Cardiac septum (tissue), 1 donor: ENCODE measurements at regions not wholly inside any gene's neighbourhood (a gene's known extent, or its start where the extent isn't known, plus 50 kb on each side); places are given as distances from the start of the nearest gene placed in this dataset.
"Not testable (repeated sequence)": the region's sequence is repeated elsewhere in the genome, so short reads cannot be mapped to it uniquely, and the experiment has no call there.

Experiments used
- DNase-seq: peaks from one replicate; pipeline ENCODE4 v3.0.0-alpha.2; 2020; ENCODE audit warnings: low spot score
- intact Hi-C: fragments of 100-400 bp; cut with DNase I; formaldehyde crosslinking; loops from one replicate; pipeline ENCODE4 v1.14.0; 2022
- donor health status: DM: no; HTN: no; CAD: no.

DNA sequence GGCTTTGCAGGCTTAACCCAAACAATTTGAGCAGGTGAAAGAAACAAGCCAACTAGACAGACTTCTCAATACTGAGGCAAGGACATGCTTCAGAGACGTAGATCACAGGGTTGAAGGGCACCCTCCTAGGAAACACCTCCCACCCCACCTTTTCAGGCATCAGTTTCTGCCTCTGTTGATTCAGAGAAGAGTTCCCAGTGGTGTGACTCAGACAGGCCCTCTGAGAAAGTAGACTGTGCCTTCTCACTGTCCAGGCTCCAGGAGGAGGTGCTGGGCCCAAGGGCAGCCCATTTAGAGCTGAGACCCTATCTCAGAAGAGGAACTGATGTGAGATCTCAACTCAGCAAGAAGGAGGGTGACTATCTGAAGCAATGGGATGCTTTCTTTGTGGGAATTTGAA is 108.1 kb downstream of the FAM50B start:
- intact Hi-C loops, result no loop called here
- no peak for DNase-seq

DNA sequence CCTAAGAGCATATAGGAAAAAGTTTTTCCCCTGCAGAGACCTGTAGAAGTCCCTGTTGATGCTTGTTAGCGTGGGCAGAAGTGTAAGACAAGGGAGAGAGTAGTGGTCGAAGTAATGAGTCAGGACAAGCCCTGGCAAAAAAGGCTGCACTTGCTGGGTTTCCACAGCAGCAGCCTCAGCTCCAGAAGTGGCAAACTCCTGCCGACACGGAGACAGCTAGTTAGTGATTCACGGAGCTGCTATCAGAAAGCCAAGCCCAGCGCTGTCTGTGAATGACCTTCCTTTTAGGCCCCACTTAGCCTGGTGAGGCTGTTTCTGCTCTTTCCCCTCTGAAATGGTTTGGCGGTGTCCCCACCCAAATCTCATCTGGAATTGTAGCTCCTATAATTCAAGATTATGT is 109.1 kb downstream of the FAM50B start:
- no peak for DNase-seq
- intact Hi-C loops, result no loop called here

DNA sequence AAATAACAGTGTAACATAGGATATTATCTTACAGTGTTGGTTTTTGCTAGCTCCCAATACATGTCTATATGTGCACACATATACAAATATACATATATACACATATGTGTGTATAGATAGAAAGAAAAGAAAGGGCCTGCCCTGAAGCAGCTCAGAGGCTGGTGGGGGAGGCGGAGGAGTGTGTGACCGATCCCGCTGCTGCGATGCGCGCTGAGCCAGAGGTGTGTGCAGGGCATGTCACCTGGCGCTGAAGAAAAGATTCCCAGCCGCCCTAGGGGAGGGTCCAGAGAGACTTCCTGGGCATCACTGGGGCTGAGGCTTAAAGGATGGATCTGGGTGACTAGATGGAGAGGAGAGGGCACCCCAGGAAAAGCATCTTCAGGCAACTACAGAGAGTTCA is 110.2 kb downstream of the FAM50B start:
- intact Hi-C loops, result no loop called here

DNA sequence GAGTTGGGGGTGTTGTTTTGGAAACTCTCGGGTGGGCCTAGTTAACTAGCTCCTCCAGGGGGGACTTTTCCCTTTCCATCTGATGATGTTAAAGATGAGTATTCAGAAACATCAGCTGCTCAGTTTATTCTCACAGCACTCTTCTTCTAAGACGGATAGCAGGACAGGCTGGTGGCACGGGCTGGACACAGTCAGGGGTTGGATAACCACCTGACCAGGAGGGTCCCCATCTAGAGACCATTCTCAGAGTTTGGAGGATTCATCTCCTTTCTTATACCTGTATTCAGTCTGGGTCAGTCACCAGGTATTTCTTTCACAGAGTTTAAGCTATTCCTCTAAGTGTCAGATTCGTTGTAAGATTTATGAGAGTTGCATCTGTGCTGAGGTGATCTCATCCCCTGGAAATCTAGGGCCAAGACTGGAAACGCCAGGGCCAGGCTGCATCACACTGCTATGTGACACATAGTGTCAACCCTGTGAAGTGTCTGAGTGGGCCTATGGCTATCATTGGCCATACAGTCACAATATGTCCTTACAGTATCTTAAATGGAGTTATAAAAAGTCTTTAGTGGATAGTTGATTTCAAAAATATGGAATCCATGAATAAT is 111.7 kb downstream of the FAM50B start:
- intact Hi-C loops, result no loop called here
- no peak for DNase-seq

More for the DNA sequence above, 110.2 kb downstream of the FAM50B start:
- no peak for DNase-seq

DNA sequence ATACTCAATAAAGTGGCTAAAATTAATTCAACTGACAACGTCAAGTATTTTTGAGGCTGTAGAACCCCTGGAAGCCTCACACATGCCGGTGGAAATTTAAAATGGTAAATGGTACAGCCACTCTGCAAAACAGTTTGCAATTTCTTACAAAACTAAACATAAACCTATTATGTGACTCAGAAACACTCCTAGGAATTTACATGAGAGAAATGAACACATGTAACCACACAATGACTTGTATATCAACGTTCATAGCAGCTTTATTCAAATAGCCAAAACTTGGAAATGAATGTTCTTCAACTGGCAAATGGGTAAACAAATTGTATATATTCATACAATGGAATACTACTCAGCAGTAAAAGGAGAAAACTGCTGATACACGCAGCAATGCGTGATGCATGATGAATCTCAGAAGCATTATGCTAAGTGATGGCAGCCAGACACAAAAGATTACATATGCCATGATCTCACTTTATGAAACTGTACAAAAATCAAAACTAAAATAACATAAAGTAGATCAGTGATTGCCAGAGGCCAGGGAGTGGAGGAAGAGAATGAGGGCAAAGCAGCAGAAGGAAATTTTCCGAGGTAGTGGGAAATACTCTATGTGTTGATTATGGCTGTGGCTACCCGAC is 112.5 kb downstream of the FAM50B start:
- DNase-seq, result no peak
- intact Hi-C loops, result no loop called here

DNA sequence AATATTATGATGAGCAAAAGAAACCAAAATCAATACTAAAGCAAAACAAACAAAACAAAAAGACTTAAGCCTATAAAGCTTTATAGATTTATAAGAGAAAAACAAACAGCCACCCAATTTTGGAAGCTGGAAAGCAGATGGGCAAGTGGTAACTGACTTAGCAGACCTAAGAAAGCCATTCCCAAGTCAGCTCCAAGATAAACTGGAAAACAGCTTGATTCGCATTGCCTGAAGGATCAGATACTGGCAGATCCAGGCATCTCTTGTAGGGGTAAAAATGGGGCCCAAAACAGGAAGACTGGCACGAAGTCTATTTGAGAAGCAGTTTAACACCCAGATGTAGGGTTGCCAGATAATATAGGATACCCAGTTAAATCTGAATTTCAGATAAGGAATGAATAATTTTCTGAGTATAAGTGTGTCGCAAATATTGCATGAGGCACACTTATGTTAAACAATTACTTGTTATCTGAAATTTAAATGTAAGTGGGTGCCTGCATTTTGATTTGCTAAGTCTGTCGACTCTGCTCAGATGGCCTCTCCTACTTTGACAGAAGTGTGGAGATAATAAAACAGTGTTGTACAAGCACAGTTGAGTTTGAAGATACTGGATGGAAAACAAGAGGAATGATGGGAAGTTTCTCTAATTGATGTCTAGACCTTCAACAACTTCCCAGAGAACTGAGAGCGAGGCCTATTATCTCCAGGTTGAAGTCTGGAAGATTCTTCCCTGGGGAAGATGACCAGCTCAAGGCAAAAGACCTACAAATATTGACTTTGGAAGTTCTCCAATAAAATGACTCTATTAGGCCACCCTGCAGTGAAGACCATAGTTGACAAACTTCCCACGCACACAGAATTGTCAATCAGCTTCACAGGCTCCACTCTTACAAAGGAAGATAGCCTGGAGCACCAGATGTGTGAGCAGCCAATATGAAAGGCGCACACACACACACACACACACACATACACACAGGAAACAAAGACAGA is 113.4 kb downstream of the FAM50B start:
- intact Hi-C loops, result no loop called here
- no peak for DNase-seq

DNA sequence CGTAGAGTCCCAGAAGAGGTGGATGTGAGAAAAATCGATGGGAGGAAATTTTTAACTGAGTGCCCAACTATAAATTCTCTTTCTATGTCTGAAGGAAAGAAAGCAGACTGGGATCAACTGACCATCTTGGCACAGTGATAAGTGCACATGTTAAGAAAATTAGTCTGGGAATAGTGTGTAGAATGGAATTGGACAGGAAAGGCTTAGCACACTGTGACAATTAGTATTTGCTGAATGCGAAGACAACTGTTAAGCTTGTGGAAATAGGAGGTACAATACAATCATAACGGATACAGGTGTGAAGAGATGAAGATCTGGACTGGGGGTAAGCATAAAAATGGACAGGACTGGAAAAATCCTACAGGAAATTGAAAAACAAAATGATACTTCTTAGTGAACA is 114.3 kb downstream of the FAM50B start:
- intact Hi-C loops, result no loop called here

DNA sequence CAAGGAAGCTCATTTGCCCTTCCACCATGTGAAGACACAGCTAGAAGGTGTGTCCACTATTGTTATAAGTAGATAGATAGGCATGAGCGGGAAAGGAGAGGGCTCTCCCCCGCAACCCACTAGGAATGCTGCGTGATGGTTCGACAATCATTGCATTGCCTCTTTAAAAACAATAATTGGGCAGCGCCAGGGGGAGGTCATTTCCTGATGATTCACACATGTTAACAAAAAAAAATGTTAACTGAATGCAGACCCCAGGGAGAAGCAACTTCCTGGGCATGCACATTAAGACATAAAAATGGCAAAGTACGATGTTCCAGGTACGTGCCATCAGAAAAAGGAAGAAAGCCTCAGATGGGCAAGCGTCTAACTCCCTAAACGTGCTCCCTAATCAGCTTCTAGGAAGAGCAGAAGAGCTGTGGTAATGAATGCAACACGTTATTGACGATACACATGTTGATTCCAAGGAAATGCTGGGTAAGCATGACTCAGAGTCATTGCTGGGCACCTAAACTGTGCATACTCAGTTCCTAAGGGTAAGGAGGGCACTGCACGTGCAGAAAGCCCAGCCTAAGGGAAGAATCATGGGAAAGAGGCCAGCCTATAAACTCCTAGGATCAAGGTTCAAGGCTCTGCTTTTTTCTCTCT is 113.7 kb downstream of the FAM217A start:
- intact Hi-C loops, result no loop called here
- DNase-seq, result no peak

More for the DNA sequence above, 114.3 kb downstream of the FAM50B start:
- no peak for DNase-seq

DNA sequence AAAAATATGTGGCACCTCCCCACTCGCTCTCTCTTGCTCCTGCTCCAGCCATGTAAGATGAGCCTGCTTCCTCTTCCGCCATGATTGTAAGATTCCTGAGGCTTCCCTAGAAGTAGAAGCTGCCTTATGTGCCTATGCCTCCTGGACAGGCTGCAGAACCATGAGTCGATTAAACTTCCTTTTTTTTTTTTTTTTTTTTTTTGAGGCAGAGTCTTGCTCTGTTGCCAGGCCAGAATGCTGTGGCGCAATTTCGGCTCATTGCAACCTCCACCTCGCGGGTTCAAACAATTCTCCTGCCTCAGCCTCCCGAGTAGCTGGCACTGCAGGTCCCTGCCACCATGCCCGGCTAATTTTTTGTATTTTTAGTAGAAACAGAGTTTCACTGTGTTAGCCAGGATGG is 112.5 kb downstream of the FAM217A start:
- intact Hi-C loops, result no loop called here
- no peak for DNase-seq

DNA sequence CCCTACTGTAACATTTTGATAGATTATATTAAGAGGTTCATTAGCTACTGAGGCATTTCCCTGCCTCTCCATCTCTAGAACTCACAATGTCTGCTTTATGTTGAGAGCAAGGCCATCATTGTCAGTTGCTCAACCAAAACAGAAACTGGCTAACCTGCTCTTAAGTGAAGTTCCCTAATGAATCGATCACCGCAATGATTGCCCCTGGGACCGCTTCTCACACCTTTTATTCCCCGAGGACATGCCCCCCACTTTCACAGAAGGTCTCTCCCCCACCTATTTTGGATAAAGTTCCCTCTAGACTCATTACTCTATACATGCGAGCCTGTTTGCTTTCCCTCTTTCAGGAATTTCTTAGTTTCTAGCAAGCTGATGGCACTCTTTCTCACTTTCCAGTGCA is 108.8 kb downstream of the FAM217A start:
- DNase-seq, result no peak
- intact Hi-C loops, result no loop called here

DNA sequence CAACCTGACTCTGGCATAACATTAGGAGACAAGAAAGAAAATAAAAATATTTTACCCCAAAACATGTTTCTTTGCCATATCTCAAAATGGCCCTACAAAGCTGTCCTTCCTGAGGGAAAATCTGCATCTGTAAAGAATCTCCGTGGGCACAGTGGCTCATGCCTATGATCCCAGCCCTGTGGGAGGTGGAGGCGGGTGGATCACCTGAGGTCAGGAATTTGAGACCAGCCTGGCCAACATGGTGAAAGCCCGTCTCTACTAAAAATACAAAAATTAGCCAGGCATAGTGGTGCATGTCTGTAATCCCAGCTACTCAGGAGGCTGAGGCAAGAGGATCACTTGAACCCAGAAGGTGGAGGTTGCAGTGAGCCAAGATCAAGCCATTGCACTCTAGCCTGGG is 105.8 kb downstream of the FAM217A start:
- intact Hi-C loops, DNase-seq: not testable (repeated sequence)

DNA sequence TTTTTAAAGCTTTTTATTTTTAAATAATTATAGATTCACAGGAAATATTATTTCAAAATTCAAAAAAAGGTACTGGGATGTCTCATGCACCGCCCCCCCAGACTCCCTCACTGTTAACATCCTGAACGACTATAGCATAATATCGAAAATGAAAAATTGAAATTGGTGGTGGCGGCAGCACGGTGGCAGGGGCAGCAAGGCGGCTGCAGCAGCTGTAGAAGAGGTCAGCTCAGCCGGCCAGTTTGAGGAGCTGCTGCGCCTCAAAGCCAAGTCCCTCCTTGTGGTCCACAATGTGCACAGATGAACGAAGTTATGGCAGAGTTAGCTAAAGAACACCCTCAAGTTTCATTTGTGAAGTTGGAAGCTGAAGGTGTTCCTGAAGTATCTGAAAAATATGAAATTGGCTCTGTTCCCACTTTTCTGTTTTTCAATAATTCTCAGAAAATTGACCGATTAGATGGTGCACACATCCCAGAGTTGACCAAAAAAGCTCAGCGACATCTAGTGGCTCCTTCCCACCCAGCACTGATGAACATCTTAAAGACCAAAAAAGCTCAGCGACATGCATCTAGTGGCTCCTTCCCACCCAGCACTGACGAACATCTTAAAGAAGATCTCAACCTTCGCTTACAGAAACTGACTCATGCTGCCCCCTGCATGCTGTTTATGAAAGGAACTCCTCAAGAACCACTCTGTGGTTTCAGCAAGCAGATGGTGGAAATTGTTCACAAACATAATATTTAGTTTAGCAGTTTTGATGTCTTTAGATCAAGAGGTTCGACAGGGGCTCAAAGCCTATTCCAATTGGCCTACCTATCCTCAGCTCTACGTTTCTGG is 100.8 kb downstream of the FAM217A start:
- intact Hi-C loops, result no loop called here
- no peak for DNase-seq

DNA sequence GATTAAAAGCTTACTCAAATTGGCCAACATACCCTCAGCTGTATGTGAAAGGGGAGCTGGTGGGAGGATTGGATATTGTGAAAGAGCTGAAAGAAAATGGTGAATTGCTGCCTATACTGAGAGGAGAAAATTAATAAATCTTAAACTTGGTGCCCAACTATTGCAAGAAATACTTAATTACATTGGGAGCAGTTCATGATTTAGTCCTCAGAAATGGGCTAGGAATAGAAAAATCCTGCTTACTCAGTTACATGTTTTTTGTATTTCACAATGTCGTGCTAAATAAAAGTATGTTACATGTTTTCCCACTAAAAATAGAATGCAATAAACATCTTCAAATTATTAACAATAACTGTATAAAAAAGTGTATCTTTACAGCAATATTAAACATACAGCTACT is 100.0 kb downstream of the FAM217A start:
- DNase-seq, intact Hi-C loops: not testable (repeated sequence)

DNA sequence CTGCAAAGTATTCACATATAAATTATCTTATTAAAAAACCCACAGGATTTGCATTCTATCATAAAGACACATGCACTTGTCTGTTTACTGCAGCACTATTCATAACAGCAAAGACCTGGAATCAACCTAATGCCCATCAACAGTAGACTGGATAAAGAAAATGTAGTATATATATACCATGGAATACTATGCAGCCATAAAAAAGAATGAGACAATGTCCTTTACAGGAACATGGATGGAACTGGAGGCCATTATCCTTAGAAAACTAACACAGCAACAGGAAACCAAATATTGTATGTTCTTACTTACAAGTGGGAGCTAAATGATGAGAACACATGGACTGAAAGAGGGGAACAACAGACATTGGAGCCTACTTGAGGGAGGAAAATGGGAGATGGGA is 97.0 kb downstream of the FAM217A start:
- no peak for DNase-seq
- intact Hi-C loops, result loop anchor here (10.0 kb wide), 1 partner anchor 707 kb away; no protein-coding TSS in a partner anchor

DNA sequence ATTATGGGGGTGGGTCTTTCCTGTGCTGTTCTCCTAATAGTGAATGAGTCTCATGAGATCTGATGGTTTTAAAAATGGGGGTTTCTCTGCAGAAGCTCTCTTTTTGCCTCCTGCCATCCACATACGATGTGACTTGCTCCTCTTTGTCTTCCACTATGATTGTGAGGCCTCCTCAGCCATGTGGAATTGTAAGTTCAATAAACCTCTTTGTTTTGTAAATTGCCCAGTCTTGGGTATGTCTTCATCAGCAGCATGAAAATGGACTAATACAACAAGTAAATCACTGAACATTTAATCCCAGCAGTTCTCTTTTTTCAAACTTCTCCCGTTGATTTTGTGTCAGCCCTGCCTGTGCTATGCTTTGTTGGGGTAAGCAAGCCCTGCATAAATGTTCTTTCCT is 95.2 kb downstream of the FAM217A start:
- intact Hi-C loops, result loop anchor here (10.0 kb wide), 1 partner anchor 709 kb away; no protein-coding TSS in a partner anchor

DNA sequence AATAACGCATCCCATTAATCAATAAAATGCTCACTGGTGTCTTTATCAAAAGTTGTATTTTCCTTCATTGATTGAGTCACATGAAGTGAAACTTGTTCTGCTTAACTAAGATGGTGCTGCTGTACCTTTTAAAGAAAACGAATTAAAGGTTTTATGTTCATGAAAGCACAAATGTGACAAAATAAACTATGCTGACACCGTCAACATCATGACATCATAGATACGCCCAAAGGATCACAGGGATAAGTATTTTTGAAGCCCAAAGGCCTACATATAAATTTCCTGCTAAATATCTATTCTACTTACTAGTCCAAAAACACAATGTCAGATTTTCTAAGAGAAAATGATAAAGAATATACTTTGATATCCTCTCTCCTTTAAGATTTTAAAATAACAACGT is 94.4 kb downstream of the FAM217A start:
- no peak for DNase-seq
- intact Hi-C loops, result loop anchor here (10.0 kb wide), 1 partner anchor 710 kb away; no protein-coding TSS in a partner anchor

More for the DNA sequence above, 95.2 kb downstream of the FAM217A start:
- DNase-seq, result no peak

DNA sequence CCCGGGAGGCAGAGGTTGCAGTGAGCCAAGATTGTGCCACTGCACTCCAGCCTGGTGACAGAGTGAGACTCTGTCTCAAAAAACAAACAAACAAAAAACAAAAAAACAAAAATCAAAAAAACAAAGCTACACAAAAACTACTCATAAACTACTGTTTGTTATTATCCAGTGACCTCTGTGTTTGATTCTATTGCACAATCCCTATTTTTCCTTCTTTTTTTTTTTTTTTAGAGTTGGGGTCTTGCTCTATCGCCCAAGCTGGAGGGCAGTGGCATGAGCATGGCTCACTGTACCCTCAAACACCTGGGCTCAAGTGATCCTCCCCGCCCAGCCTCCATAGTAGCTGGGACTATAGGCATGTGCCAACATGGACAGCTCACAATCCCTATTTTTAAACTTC is 92.7 kb downstream of the FAM217A start:
- DNase-seq, result no peak
- intact Hi-C loops, result loop anchor here (5.0 to 10.0 kb wide), 2 partner anchors 49 to 711 kb away; no protein-coding TSS in a partner anchor

DNA sequence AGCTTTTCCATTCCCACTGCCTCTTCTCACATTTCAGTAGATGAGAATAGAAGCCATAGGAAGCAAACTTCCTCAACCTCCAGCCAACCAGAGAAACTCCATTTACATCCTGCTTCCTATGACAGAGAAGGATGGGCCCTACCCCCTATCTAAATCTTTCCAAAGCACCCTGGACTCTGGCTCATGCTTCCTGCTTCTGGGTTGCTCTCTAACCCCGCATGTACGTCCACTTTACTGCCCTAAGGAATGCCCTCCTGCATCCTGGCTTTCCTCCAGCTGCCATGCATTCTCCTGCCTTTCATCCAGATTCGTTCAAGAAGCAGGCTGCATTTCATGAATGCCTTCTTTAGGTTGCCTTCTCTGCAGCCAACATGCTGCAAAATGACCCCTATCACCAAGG is 91.9 kb downstream of the FAM217A start:
- DNase-seq, result no peak
- intact Hi-C loops, result loop anchor here (5.0 to 10.0 kb wide), 2 partner anchors 50 to 712 kb away; no protein-coding TSS in a partner anchor

DNA sequence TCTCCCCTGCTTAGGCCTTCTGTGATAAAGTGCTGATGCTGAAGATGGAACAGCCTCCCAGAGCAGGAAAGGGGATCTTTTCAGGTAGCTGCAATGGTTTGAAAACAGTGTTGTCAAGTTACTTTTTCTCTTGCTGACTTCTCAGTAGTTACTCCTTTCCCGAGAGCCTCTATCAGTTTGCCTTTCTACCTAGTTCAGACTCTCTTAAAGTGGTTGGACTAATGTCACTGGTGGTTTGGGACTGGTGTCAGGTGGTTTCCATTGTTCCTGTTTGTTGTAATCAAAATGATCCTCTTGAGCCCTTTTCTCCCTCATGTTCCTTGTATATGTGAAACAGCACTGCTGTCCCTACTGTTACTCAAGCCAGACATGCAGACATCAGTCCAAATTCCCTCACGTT is 91.4 kb downstream of the FAM217A start:
- intact Hi-C loops, result loop anchor here (5.0 to 10.0 kb wide), 2 partner anchors 50 to 713 kb away; no protein-coding TSS in a partner anchor
- no peak for DNase-seq
